Prostate gland (tissue), 2 donors: ENCODE measurements at regions not wholly inside any gene's neighbourhood (a gene's known extent, or its start where the extent isn't known, plus 50 kb on each side); places are given as distances from the start of the nearest gene placed in this dataset.

Source experiments
- DNase-seq: peaks from one replicate; pipeline ENCODE4 v3.0.0-alpha.2; 2019; ENCODE audit warnings: low spot score
- H3K27ac ChIP-seq, 2 donors: fragments of 200-600 bp; sonication (generic); 2 replicates each; pipeline ENCODE4 v1.5.1; 2017 to 2019
- H3K27me3 ChIP-seq: fragments of 200-600 bp; sonication (generic); replicated peaks from 2 replicates; pipeline ENCODE4 v1.5.1; 2019; ENCODE audit not compliant: insufficient read depth
- H3K36me3 ChIP-seq, 2 donors: fragments of 200-600 bp; sonication (generic); 1 replicate in 1 of 2; 2 replicates in 1 of 2; pipeline versions ENCODE4 v1.5.1 to v1.8.1; 2017 to 2019
- H3K4me1 ChIP-seq: fragments of 200-600 bp; sonication (generic); replicated peaks from 2 replicates; pipeline ENCODE4 v1.5.1; 2019
- H3K4me3 ChIP-seq, 2 donors: fragments of 200-600 bp; sonication (generic); 2 replicates each; pipeline ENCODE4 v1.5.1; 2017 to 2019
- H3K9me3 ChIP-seq: fragments of 200-600 bp; sonication (generic); 2 replicates; pipeline ENCODE4 v1.5.1; 2017
- POLR2A ChIP-seq: fragments of 450-650 bp; IDR thresholded peaks from one replicate; pipeline ENCODE4 v1.6.1; 2016; ENCODE audit warnings: antibody characterized with exemption, mild to moderate bottlenecking
- POLR2AphosphoS5 ChIP-seq: sonication (generic); formaldehyde crosslinking; IDR thresholded peaks from one replicate; pipeline ENCODE4 v1.6.1; 2017; ENCODE audit warnings: antibody characterized with exemption
- WGBS: methylation state at CpG from one replicate; pipeline ENCODE4 v1.1.5; 2018; 5-methylcytosine and 5-hydroxymethylcytosine counted together
- intact Hi-C: fragments of 100-400 bp; cut with DNase I; formaldehyde crosslinking; loops from one replicate; pipeline ENCODE4 v1.14.2; 2022
- TF ChIP-seq, protein P1 (sequence below), 4 experiments: fragments of 200-600 bp in 2 of 4; fragments of 450-650 bp in 2 of 4; sonication (generic) in 2 of 4; IDR thresholded peaks; 1 replicate in 3 of 4; 2 replicates in 1 of 4; pipeline ENCODE4 v1.5.1; 2016 to 2019; ENCODE audit warnings: antibody characterized with exemption in 4 of 4, mild to moderate bottlenecking in 2 of 4, moderate library complexity in 2 of 4

DNA sequence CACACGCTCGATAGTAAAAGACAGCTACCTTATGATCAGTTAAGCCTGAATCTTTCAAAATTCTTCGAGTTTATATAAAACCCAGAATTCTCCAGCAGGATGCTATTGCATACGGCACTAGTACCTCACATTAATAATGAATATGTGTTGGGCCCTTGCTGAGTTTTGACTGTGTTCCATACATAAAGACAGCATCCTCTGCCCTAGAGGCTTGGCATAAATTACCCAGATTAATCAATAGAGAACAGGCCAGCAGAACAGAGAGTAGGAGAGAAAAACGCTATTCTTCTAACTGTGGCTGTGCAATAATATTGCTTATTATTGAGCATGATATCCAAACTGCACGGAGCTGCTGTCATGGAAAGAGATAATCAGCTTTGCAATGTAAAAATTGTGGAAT lies 194.3 kb downstream of the SOX11 start:
- Histone ChIP-seq H3K27ac (no peak overlapping the region), H3K4me3 (no peak overlapping the region), H3K27me3 (no peaks in the 10 kb centered on the region), H3K36me3 (no peaks in the 10 kb centered on the region), H3K4me1 (no peaks in the 10 kb centered on the region), H3K9me3 (no peaks in the 10 kb centered on the region)
- intact Hi-C loops = no loop called here
- TF ChIP-seq, protein P1, sequence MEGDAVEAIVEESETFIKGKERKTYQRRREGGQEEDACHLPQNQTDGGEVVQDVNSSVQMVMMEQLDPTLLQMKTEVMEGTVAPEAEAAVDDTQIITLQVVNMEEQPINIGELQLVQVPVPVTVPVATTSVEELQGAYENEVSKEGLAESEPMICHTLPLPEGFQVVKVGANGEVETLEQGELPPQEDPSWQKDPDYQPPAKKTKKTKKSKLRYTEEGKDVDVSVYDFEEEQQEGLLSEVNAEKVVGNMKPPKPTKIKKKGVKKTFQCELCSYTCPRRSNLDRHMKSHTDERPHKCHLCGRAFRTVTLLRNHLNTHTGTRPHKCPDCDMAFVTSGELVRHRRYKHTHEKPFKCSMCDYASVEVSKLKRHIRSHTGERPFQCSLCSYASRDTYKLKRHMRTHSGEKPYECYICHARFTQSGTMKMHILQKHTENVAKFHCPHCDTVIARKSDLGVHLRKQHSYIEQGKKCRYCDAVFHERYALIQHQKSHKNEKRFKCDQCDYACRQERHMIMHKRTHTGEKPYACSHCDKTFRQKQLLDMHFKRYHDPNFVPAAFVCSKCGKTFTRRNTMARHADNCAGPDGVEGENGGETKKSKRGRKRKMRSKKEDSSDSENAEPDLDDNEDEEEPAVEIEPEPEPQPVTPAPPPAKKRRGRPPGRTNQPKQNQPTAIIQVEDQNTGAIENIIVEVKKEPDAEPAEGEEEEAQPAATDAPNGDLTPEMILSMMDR (IDR thresholded peaks at IDR 0.05) = no peak
- no peak for TF ChIP-seq POLR2AphosphoS5
- DNase-seq = no peak
- 79% methylated on average over 6 of the region's 6 CpGs for WGBS

DNA sequence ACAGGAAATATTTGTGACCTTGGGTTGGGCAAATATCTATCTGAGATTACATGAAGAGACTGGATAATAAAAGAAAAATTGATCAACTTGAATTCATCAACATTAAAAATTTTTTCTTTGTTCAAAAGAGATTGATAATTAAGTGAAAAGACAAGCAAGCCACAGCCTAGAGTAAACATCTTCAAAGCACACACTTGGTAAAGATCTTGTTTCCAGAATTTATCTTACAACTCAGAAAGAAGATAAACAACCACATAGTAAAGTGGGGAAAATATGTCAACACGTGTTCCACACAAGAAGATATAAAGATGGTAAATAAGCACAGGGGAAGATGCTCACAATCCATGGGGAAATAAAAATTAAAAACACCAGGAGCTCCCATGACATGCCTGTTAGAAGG lies 195.9 kb downstream of the SOX11 start:
- Histone ChIP-seq H3K27me3 (no peaks in the 10 kb centered on the region), H3K9me3 (no peaks in the 10 kb centered on the region), H3K27ac (no peak overlapping the region), H3K36me3 (no peaks in the 10 kb centered on the region), H3K4me1 (no peaks in the 10 kb centered on the region), H3K4me3 (no peak overlapping the region)
- no peak for DNase-seq
- intact Hi-C loops = no loop called here
- 43% methylated on average over 1 of the region's 1 CpG for WGBS
- TF ChIP-seq POLR2AphosphoS5 (no peak), POLR2A (no peak)
- TF ChIP-seq, protein P1 (IDR thresholded peaks at IDR 0.05) = no peak

- H3K27me3 ChIP-seq = no peaks in the 10 kb centered on the region
- no peak overlapping the region for H3K4me3 ChIP-seq
- no peaks in the 10 kb centered on the region for H3K36me3 ChIP-seq
- intact Hi-C loops = no loop called here
- H3K27ac ChIP-seq = no peak overlapping the region
- WGBS = 63% methylated on average over 5 of the region's 5 CpGs
- DNase-seq = no peak
- TF ChIP-seq, protein P1 (IDR thresholded peaks at IDR 0.05) = no peak
- TF ChIP-seq POLR2A (no peak), POLR2AphosphoS5 (no peak)
- no peaks in the 10 kb centered on the region for H3K9me3 ChIP-seq
- no peaks in the 10 kb centered on the region for H3K4me1 ChIP-seq
Observed at GRCh38 chr2:5889519-5889918, 197.3 kb downstream of the SOX11 start.

GRCh38 chr2:5894355-5894754 lies 202.2 kb downstream of the SOX11 start:
- Histone ChIP-seq H3K36me3 (no peaks in the 10 kb centered on the region), H3K9me3 (no peaks in the 10 kb centered on the region), H3K27ac (no peak overlapping the region), H3K4me1 (no peaks in the 10 kb centered on the region), H3K4me3 (no peak overlapping the region), H3K27me3 (no peaks in the 10 kb centered on the region)
- WGBS = 68% methylated on average over 5 of the region's 5 CpGs
- DNase-seq = no peak
- intact Hi-C loops = no loop called here
- TF ChIP-seq POLR2A (no peak), POLR2AphosphoS5 (no peak)
- TF ChIP-seq, protein P1 (IDR thresholded peaks at IDR 0.05) = no peak

GRCh38 chr2:5895284-5895683 lies 203.1 kb downstream of the SOX11 start:
- TF ChIP-seq POLR2A (no peak), POLR2AphosphoS5 (no peak)
- TF ChIP-seq, protein P1 (IDR thresholded peaks at IDR 0.05) = no peak
- WGBS = 91% methylated on average over 10 of the region's 11 CpGs

More at GRCh38 chr2:5895284-5895683, 203.1 kb downstream of the SOX11 start:
- Histone ChIP-seq H3K4me3 (no peak overlapping the region), H3K9me3 (no peaks in the 10 kb centered on the region), H3K27me3 (no peaks in the 10 kb centered on the region), H3K27ac (no peak overlapping the region), H3K4me1 (no peaks in the 10 kb centered on the region), H3K36me3 (no peaks in the 10 kb centered on the region)
- intact Hi-C loops = no loop called here
- DNase-seq = no peak
